Mesendoderm (in vitro differentiated cells): ENCODE measurements at regions not wholly inside any gene's neighbourhood (a gene's known extent, or its start where the extent isn't known, plus 50 kb on each side); places are given as distances from the start of the nearest gene placed in this dataset.

Experiments
- DNase-seq: peaks from one replicate; pipeline ENCODE4 v3.0.0; 2013
- H2AK5ac ChIP-seq: 2 replicates; pipeline ENCODE4 v1.6.1; 2013; ENCODE audit warnings: low read length, inconsistent platforms
- H2BK120ac ChIP-seq: 2 replicates; pipeline ENCODE4 v1.6.1; 2013; ENCODE audit warnings: low read depth, mild to moderate bottlenecking, low read length, moderate library complexity, mixed read lengths
- H2BK15ac ChIP-seq: replicated peaks from 2 replicates; pipeline ENCODE4 v1.6.1; 2013; ENCODE audit warnings: low read depth, mild to moderate bottlenecking, moderate library complexity
- H2BK5ac ChIP-seq: 2 replicates; pipeline ENCODE4 v1.6.1; 2013; ENCODE audit warnings: low read length, inconsistent platforms
- H3K18ac ChIP-seq: 2 replicates; pipeline ENCODE4 v1.6.1; 2013; ENCODE audit warnings: mild to moderate bottlenecking, low read length, mixed read lengths
- H3K23ac ChIP-seq: one replicate; pipeline ENCODE4 v1.6.1; 2013; ENCODE audit warnings: low read length
- H3K27ac ChIP-seq: 2 replicates; pipeline ENCODE4 v1.5.1; 2013; ENCODE audit warnings: low read depth, mild to moderate bottlenecking, inconsistent platforms, low read length, moderate library complexity
- H3K27me3 ChIP-seq: 2 replicates; pipeline ENCODE4 v1.6.1; 2013; ENCODE audit warnings: low read length, control low read depth, mild to moderate bottlenecking, inconsistent platforms; ENCODE audit not compliant: insufficient read depth, poor library complexity
- H3K36me3 ChIP-seq: 2 replicates; pipeline ENCODE4 v1.6.1; 2013; ENCODE audit warnings: low read length, inconsistent platforms; ENCODE audit not compliant: control insufficient read depth, insufficient read depth
- H3K4ac ChIP-seq: one replicate; pipeline ENCODE4 v1.6.1; 2013; ENCODE audit warnings: low read depth, mild to moderate bottlenecking, low read length, moderate library complexity
- H3K4me1 ChIP-seq: 2 replicates; pipeline ENCODE4 v1.6.1; 2013; ENCODE audit warnings: low read depth, low read length, inconsistent platforms; ENCODE audit not compliant: control insufficient read depth
- H3K4me2 ChIP-seq: 2 replicates; pipeline ENCODE4 v1.6.1; 2013; ENCODE audit warnings: low read length
- H3K4me3 ChIP-seq: 2 replicates; pipeline ENCODE4 v1.5.1; 2013; ENCODE audit warnings: mild to moderate bottlenecking, low read length
- H3K56ac ChIP-seq: one replicate; pipeline ENCODE4 v1.6.1; 2013; ENCODE audit warnings: low read length
- H3K79me1 ChIP-seq: 2 replicates; pipeline ENCODE4 v1.6.1; 2013; ENCODE audit warnings: low read length, inconsistent platforms
- H3K79me2 ChIP-seq: 2 replicates; pipeline ENCODE4 v1.6.1; 2013; ENCODE audit warnings: mild to moderate bottlenecking, low read length; ENCODE audit not compliant: control insufficient read depth, insufficient read depth
- H3K9ac ChIP-seq: 2 replicates; pipeline ENCODE4 v1.6.1; 2013; ENCODE audit warnings: low read length, inconsistent platforms
- H4K5ac ChIP-seq: one replicate; pipeline ENCODE4 v1.6.1; 2013; ENCODE audit warnings: low read length
- H4K8ac ChIP-seq: one replicate; pipeline ENCODE4 v1.6.1; 2013; ENCODE audit warnings: low read depth, mild to moderate bottlenecking, control low read depth, low read length, moderate library complexity
- WGBS: extraction: QIAGEN DNeasy Blood & Tissue Kit; methylation state at CpG from one replicate; pipeline ENCODE4 v1.1.7; 2013; ENCODE audit warnings: low lambda C conversion rate, missing lambda C conversion rate; ENCODE audit not compliant: insufficient coverage; ENCODE audit errors: extremely low coverage; 5-methylcytosine and 5-hydroxymethylcytosine counted together

- Histone ChIP-seq H3K4me1 (no peaks in the 10 kb centered on the region), H2BK5ac (no peak overlapping the region), H2AK5ac (no peak overlapping the region), H2BK120ac (no peak overlapping the region), H3K79me2 (no peaks in the 10 kb centered on the region), H3K27ac (no peak overlapping the region), H3K9ac (no peak overlapping the region), H3K56ac (no peak overlapping the region), H3K4me2 (no peak overlapping the region), H3K27me3 (no peaks in the 10 kb centered on the region), H3K36me3 (no peaks in the 10 kb centered on the region), H3K4ac (no peak overlapping the region), H4K5ac (no peak overlapping the region), H3K79me1 (no peaks in the 10 kb centered on the region), H4K8ac (no peak overlapping the region), H2BK15ac (no peak overlapping the region), H3K23ac (no peak overlapping the region), H3K18ac (no peak overlapping the region), H3K4me3 (no peak overlapping the region)
- no peak for DNase-seq
- 100% methylated on average over 3 of the region's 3 CpGs for WGBS
These were observed 533.2 kb downstream of the RFC3 start for GRCh38 chr13:34351134-34351533.

DNA sequence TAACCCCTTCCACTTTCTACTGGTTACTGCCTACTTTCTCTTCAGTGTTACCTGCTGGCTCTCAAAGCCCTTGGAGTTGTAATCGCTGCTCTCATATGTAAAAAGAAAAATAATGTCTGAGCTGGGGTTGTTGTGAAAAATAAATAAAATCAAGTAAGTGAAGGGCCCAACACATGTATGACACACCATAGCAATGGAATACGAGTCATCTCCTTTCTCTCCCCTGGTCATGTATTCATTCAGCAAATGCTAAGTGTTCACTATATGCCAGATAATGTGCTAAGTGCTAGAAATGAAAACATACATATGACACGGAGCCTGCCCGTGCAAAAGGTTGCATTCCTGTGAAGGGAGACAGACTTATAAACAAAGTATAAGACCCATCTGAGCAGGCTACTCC lies 535.0 kb downstream of the RFC3 start:
- no peak overlapping the region for H4K8ac ChIP-seq
- DNase-seq: no peak
- no peaks in the 10 kb centered on the region for H3K79me1 ChIP-seq
- H3K79me2 ChIP-seq: no peaks in the 10 kb centered on the region
- no peak overlapping the region for H3K9ac ChIP-seq
- no peak overlapping the region for H3K4ac ChIP-seq
- no peaks in the 10 kb centered on the region for H3K36me3 ChIP-seq
- no peak overlapping the region for H2BK5ac ChIP-seq
- no peak overlapping the region for H3K4me2 ChIP-seq
- H3K18ac ChIP-seq: no peak overlapping the region
- H2AK5ac ChIP-seq: no peak overlapping the region
- no peak overlapping the region for H3K56ac ChIP-seq
- no peak overlapping the region for H2BK120ac ChIP-seq
- WGBS: no CpG with 5 or more reads among the region's 4 CpGs
- H3K4me3 ChIP-seq: no peak overlapping the region
- no peak overlapping the region for H3K27ac ChIP-seq
- H3K4me1 ChIP-seq: no peaks in the 10 kb centered on the region
- H3K23ac ChIP-seq: no peak overlapping the region
- H2BK15ac ChIP-seq: no peak overlapping the region
- H4K5ac ChIP-seq: no peak overlapping the region
- H3K27me3 ChIP-seq: no peaks in the 10 kb centered on the region

DNA sequence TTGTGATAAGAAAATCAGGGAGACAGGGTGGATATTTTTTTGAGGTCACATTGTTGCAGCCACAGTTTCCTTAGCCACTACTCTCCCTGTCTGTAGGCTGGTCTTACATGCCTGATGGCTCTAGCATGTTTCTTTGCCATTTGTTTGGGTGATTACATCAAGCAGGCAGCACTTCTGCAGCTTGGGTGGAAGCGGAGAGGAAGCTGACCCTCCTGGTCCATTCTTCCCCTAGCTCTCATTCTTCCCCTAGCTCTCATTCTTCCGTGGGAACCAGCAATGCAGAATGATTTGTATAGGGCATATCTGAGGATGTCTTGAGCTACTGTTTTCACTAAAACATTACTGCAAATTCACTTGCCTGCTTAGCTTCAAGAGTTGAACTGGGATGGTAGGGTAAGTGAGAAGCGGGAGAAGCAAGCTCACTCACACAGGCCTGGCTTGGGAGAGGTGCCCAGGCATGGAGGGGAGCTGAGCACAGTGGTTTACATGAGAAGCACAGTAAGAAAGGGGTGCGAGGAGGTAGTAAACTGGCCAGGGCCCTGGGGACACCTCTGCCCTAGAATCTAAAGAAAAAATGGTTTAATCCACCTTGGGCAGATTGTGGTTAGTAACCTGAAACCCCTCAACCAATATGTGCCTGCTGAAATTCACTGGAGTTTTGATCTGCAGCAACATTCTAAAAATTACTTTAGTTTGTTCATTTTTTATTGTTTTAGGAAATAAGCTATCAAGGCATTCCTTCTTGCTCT lies 538.9 kb downstream of the RFC3 start:
- no peak overlapping the region for H3K27ac ChIP-seq
- WGBS: no CpG with 5 or more reads among the region's 4 CpGs

GRCh38 chr13:34357435-34358232 lies 539.7 kb downstream of the RFC3 start:
- H3K79me2 ChIP-seq: no peaks in the 10 kb centered on the region
- no peak overlapping the region for H2BK5ac ChIP-seq
- DNase-seq: peak; percentile 32
- no peak overlapping the region for H2BK15ac ChIP-seq
- H3K4me3 ChIP-seq: no peak overlapping the region
- no peaks in the 10 kb centered on the region for H3K4me1 ChIP-seq
- H3K4ac ChIP-seq: no peak overlapping the region
- no peak overlapping the region for H3K56ac ChIP-seq
- no peak overlapping the region for H3K27ac ChIP-seq
- H3K36me3 ChIP-seq: no peaks in the 10 kb centered on the region
- H3K79me1 ChIP-seq: no peaks in the 10 kb centered on the region
- H3K23ac ChIP-seq: no peak overlapping the region
- H2BK120ac ChIP-seq: no peak overlapping the region
- no peak overlapping the region for H2AK5ac ChIP-seq
- H3K4me2 ChIP-seq: no peak overlapping the region
- no peak overlapping the region for H3K9ac ChIP-seq
- no CpG with 5 or more reads among the region's 10 CpGs for WGBS
- no peak overlapping the region for H4K8ac ChIP-seq
- H4K5ac ChIP-seq: no peak overlapping the region
- H3K27me3 ChIP-seq: no peaks in the 10 kb centered on the region
- no peak overlapping the region for H3K18ac ChIP-seq

More for the DNA sequence above, 538.9 kb downstream of the RFC3 start:
- Histone ChIP-seq H3K27me3 (no peaks in the 10 kb centered on the region), H2BK15ac (no peak overlapping the region), H3K18ac (no peak overlapping the region), H3K23ac (no peak overlapping the region), H3K56ac (no peak overlapping the region), H2AK5ac (no peak overlapping the region), H3K79me1 (no peaks in the 10 kb centered on the region), H3K4me2 (no peak overlapping the region), H2BK5ac (no peak overlapping the region), H3K9ac (no peak overlapping the region), H3K4me1 (no peaks in the 10 kb centered on the region), H2BK120ac (no peak overlapping the region), H3K79me2 (no peaks in the 10 kb centered on the region), H3K4me3 (no peak overlapping the region), H3K4ac (no peak overlapping the region), H3K36me3 (no peaks in the 10 kb centered on the region), H4K5ac (no peak overlapping the region), H4K8ac (no peak overlapping the region)
- DNase-seq: no peak

DNA sequence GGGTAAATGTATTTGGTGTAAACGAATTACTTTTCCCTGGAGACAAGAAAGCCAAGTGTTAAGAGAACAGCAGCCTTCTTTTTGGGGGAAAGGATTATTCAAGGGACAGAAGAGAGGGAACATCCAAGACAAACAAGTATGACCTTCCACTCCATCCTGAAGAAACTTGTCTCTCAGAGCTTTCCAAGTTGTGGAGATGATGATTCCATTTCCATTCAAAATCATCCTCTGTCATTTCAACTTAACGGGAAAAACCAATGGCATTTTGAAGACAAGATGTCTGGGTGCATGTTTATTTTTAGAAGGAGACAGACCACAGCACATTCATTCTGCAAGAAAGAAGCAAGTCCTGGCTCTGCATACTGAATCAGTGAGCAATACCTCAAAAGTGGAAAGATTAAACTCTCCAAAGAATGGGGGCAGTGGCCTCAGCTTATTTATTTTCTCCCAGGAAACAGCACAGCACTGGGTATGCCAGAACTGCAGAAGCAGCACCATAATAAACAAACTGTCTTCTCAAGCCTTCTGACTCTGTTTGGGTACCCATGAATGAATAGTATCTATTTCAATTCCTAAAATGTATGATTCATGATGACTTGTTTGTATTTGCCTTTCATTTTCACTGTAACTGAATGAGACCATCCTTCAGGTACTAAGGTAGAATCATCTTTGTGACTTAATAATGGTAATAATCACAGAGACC lies 541.0 kb downstream of the RFC3 start:
- Histone ChIP-seq H2BK120ac (no peak overlapping the region), H4K5ac (no peak overlapping the region), H3K4ac (no peak overlapping the region), H2BK15ac (no peak overlapping the region), H3K79me2 (no peaks in the 10 kb centered on the region), H2BK5ac (no peak overlapping the region), H3K9ac (no peak overlapping the region), H3K4me1 (no peaks in the 10 kb centered on the region), H3K79me1 (no peaks in the 10 kb centered on the region), H3K56ac (no peak overlapping the region), H3K27me3 (no peaks in the 10 kb centered on the region), H3K27ac (no peak overlapping the region), H2AK5ac (no peak overlapping the region), H4K8ac (no peak overlapping the region), H3K4me3 (no peak overlapping the region), H3K36me3 (no peaks in the 10 kb centered on the region), H3K23ac (no peak overlapping the region), H3K18ac (no peak overlapping the region), H3K4me2 (no peak overlapping the region)
- WGBS: no CpG with 5 or more reads among the region's 2 CpGs
- no peak for DNase-seq
